Mesenteric fat pad (tissue), 1 donor: ENCODE measurements at regions not wholly inside any gene's neighbourhood (a gene's known extent, or its start where the extent isn't known, plus 50 kb on each side); places are given as distances from the start of the nearest gene placed in this dataset.
"Not testable (repeated sequence)": the region's sequence is repeated elsewhere in the genome, so short reads cannot be mapped to it uniquely, and the experiment has no call there.

Experiments
- DNase-seq: peaks from one replicate; pipeline ENCODE4 v3.0.0-alpha.2; 2020; ENCODE audit warnings: low spot score
- donor health status: DM: yes; HTN: yes; CAD: no.

DNA sequence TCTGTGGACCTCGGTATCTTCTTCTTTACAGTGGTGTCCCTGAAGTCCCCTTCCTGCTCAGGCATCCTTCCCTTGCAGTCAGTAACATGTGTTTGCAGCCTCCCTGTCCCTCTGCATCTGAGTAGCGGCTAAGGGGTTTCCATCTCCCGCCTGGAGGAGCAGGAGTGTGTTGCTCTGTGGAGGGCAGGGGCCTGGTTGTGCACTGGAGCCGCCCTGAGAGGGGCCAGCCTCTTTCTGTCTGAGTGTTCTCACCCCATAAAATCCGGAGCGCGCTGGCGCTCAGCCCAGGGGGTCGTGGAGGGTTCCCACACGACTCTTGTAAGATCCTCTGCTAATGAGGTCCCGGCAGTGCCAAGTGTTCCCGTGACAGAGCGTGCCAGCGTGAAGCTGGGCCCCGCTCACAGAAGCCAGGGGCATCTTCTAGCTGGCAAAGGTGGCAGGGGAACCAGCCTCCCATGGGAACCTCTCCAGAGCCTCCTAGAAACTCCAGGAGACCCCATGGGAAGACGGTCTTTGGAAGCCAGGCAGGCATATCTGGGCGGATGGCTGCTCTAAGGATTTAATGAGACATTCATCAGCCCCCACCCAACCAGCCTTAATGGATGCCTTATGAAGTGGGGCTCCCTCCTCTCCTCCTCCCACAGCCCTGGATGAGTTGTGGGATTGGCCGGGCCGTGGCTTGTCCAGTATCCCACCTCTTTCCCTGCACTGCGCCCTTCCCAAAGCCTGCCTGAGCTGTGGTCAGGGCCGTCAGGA, 91.4 kb upstream of the GSE1 start:
- no peak for DNase-seq

DNA sequence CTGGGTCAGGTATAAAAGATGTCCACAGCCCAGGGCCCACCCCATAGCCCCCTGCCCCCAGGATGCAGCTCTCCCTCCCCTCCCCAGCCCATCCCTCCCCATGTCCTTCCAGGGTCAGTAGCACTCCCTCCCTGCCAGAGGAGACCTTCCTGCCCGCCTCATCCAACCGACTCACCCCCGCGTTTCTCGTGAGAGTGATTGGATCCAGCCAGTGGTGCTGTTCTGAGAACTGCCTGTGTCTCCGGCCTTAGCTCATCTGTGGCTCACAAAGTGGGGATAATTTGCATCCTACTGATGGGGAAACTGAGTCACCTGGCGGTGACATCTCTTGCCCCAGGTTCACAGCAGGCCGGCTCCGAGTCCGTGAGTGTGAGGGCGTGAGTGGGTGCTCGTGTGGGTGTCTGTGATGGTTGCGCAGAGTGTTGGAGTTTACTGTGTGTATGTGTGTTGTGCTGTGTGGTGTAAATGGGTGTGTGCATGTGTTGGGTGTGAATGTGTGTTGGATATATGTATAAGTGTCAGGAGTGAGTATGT, 90.7 kb upstream of the GSE1 start:
- no peak for DNase-seq

GRCh38 chr16:85522842-85523601, 90.1 kb upstream of the GSE1 start:
- no peak for DNase-seq

DNA sequence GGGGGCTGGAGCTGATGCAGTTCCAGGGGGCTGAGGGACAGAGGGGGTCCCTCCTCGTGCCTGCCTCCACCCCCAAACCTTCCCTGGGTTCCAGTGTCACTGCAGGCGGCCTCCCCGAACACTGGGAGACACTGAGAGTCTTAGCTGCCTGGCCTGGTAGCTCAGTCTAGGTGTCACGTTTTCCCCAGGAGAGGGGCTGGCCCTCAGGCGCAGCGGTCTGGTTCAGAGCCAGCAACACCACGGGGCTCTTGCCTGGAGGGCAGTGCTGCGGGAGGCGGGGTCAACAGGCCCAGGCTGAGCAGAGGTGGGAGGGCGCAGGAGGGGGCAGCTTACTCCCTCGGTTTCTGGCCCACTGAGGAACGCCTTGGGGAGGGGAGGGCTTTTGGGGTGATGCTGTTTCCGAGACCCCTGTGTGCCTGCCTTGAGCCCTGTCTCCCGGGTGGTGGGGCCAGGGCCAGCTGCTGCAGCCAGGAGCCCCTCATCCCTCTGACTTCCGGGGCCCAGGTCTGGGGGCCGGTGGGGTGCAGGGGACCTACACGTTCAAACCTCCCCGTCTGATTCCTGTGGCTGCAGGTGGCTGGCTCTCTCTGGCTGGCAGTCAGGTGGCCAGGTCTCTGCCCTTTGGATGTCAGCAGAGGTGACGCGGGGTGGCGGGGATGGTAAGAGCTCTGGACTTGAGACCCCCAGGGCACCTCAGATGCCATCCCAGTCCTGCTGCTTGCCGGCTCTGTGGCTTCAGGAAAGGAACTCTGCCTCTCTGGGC, 89.3 kb upstream of the GSE1 start:
- no peak for DNase-seq

DNA sequence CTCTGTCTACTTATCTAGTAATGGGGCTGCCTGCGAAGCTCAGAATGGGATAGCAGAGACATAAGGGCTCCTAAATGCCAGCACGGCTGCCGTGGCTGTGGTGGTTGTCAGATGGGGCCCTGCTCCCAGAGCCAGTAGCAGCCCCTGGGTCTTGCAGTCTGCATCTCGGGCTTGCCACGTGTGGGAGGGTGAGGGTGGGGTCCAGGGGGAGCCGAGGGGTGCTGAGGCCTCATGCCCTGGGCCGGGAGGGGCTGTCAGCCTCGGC, 88.8 kb upstream of the GSE1 start:
- DNase-seq = no peak

- DNase-seq = no peak
Observed at GRCh38 chr16:85524630-85525419, 88.3 kb upstream of the GSE1 start.

DNA sequence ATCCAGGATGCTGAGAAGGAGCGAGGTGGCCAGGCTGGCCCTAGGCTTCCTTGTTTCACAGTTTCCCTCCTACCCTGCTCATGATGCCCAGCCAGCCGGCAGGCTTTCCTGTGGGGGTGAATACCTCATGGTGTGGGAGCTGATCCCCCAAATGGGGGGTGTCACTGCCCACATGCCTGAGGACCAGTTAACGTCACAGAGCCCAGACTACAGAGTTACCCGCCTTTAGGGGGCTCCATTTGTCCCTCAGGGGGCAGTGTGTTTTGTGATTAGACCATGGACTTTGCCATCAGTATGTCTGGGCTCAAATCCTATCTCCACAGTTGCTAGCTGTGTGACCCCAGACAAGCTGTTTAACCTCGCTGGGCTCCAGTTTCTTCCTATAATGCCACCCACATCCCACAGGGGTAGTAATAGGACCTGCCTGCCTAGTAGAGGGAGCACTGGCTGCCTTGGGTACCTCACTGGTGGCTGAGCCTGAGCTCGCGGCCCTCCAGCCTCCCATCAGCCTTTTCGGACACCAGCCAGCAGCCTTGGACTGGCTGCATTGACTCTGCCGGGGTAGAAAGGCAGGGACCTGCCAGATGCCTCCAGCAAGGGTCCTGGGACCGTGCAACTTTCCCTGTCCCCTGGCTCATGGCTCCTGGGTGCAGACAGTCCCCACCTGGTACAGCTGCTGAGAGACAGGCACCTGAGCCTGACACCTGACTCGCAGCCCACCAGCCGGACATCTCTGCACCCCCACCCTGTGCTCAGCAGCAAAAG, 87.5 kb upstream of the GSE1 start:
- no peak for DNase-seq

- no peak for DNase-seq
Observed at GRCh38 chr16:85526185-85526974, 86.7 kb upstream of the GSE1 start.

DNA sequence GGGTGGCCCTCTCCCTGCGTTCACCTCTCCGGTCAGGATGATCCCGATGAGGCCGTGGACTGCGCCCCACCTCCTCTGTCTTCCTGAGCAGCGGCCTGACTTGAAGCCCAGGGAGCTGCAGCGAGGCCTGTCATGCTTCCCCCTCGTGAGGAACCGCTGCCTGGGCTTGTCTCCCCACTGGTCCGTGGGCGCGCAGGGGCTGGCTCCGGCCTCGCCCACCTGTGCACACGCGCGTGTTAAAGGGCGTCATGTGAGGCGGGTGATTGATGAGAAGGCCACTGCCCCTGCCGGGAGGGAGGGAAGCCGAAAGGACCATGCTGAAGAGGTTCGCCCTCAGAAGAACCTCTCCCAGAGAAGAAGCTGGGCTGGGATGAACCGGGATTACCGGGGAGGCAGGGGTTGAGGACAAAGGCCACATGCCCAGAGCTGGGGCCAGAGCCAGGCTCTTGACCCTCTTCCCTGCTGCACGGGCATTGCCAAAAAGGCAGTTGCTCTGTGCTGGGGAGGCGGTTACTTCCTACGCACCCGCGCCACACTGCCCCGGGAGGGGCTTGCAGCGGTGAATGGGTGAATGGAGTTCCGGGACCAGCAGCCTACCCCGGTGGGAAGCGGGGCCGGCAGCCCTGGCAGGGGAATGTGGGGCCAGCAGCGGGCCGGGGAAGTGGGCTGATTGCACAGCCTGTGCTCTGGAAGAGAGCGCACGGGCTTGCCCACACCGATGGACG, 85.9 kb upstream of the GSE1 start:
- DNase-seq = no peak

- DNase-seq = no peak
Observed at GRCh38 chr16:85527767-85528297, 85.3 kb upstream of the GSE1 start.

GRCh38 chr16:85528528-85529387, 84.4 kb upstream of the GSE1 start:
- no peak for DNase-seq

DNA sequence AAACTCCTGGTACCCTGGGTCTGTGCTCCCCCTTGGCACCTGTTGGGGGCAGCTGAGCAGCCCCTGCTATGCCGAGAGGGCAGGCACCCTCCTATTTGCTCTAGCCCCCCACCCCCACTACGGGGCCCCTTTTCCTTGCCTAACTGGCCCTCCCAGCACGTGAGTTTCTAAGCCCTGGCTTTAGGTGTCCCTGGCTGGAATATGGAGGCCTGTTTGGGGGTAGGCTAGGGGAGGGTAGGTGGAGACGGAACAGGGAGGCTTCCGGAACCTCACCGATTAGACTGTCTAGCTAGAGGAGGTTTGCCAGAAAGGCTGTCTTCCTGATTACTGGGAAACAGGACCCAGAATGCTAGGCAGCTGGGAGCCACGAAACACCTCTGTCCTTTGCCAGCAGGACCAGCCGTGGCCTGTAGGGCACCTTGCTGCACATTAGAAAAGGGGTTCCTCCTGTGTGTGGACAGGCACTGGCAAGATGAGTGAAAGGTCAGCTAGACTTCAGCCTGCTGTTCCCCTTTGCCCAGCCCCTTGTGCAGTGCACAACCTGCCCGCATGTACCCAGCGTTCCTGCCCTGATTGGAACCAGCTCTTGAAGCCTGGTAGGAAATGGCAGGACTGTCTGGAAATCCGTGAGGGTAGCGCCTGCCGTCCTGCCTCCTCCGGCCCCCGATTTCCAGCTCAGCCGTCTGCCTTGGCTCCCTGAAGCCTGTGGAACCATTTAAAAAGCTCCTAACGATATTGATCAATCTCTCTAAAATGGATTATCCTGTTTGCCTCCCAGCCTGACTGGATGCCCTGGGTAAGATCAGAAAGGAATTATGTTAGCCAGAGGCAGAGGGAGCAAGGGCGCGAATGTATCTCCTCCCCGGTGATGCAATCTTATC, 83.4 kb upstream of the GSE1 start:
- DNase-seq = no peak

DNA sequence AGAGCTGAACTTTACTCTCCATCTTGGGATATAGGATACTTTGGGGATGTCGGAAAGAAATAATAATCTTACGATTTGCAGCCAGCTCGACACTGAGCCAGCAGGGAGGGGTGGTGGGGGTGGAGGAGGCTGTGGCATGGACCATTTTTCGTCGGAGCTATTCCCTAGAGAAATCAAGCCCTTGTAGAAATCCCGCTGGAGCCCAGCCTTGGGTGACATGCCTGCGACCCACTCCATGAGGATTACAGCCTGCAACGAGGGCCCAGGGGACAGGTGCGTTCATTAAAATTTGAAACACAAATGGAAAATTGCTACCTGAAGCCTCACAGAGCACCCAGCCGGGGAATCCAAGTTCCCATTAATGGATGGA, 82.8 kb upstream of the GSE1 start:
- no peak for DNase-seq

GRCh38 chr16:85531516-85531915, 81.6 kb upstream of the GSE1 start:
- DNase-seq = no peak

- no peak for DNase-seq
Observed at GRCh38 chr16:85532147-85532546, 81.0 kb upstream of the GSE1 start.

DNA sequence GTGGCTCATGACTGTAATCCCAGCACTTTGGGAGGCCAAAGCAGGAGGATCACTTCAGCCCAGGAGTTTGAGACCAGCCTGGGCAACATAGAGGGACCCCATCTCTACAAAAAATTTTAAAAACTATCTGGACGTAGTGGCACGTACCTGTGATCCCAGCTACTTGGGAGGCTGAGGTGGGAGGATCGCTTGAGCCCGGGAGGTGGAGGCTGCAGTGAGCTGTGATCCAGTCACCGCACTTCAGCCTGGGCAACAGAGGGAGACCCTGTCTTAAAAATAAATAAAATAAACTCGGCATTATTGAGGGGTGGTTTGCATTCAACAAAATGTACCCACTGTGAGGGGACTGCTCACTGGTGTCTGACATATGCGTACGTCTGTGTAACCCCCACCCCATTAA, 79.5 kb upstream of the GSE1 start:
- DNase-seq = not testable (repeated sequence)
